ENCODE measurements at regions not wholly inside any gene's neighbourhood (a gene's known extent, or its start where the extent isn't known, plus 50 kb on each side); places are given as distances from the start of the nearest gene placed in this dataset.

DNA sequence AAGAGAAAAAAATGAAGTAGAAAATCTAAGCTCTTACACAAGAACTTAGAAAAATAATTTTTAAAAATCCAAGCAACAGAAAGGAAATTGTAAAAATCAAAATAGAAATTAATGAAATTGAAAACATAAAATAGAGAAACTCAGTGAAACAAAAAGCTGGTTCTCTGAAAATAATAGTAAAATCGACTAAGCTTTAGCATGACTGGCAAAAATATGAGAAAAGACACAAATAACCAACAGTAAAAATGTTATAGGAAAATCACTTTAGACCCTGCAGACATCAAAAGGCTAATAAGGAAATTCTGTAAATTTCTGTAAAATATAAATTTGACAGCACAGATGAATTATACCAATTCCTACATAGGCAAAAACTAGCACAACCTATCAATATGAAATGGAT lies 768.9 kb upstream of the LRRTM1 start:
- no peak for TF ChIP-seq EZH2 (IDR thresholded peaks at IDR 0.05; ENCODE audit: insufficient read depth, poor library complexity, severe bottlenecking)
- no peak for TF ChIP-seq EZH2phosphoT487 (IDR thresholded peaks at IDR 0.05; ENCODE audit: insufficient read depth, low read depth)

All from GM23248 (cell line).